ENCODE measurements at regions not wholly inside any gene's neighbourhood (a gene's known extent, or its start where the extent isn't known, plus 50 kb on each side); places are given as distances from the start of the nearest gene placed in this dataset.

DNA sequence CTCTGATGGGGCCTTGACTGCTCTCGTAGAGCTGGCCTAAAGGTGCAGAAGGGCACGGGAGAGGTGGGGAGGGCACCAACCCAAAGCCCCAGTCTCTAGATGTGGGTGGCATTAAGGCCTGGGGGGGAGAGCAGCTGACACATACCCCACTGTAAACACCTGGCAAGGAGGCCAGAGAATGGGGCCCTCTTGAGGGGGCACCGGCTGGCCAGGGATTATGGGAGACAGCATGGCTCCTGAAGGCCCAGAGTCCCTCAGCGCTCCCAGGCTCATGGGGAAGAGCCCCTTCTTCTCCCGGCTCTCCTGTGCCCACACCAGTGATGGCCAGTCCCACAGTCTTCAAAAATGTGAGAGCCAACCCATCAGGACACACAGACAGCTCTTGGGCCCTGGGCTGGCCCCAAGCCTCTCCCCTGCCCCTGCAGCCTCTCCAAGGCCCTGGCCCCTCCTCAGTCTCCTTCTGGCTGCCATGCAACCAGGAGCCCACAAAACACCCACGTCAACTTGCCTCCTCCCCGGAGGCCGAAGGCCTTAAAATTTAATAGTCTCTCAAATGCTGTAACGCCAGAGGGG, 58.2 kb upstream of the FOXP4 start:
- no peak for TF ChIP-seq EZH2 (IDR thresholded peaks at IDR 0.05)
- no peak for TF ChIP-seq CTCF (IDR thresholded peaks at IDR 0.05)
